IMR-90 (cell line): ENCODE measurements at regions not wholly inside any gene's neighbourhood (a gene's known extent, or its start where the extent isn't known, plus 50 kb on each side); places are given as distances from the start of the nearest gene placed in this dataset.

Source experiments
- ATAC-seq: fragments of 200-7000 bp; cut with Tn5 transposase; 2 replicates; pipeline ENCODE4 v1.9.1; 2020; ENCODE audit warnings: low read depth, mild to moderate bottlenecking, moderate library complexity
- BruUV-seq: library from RNA; stranded (reverse); fragments of 400-500 nt; replicated peaks from 2 replicates; lab custom pipeline; 2021; lab: Mats Ljungman, UMichigan
- CTCF ChIA-PET: fragments of 300-600 bp; formaldehyde crosslinking; extraction: SDS; loops from one replicate; lab custom pipeline; 2021; ENCODE audit warnings: antibody characterized with exemption; lab: Yijun Ruan, JAX
- POLR2A ChIA-PET: fragments of 300-600 bp; sonication (Branson Sonifier 250); formaldehyde crosslinking; loops from one replicate; lab custom pipeline; 2022; ENCODE audit warnings: antibody characterized with exemption; ENCODE audit not compliant: unreplicated experiment; lab: Charles Lee
- DNase-seq: peaks from one replicate; pipeline ENCODE4 v3.0.0; 2013
- H2AFZ ChIP-seq: replicated peaks from 2 replicates; pipeline ENCODE3; 2013; ENCODE audit warnings: low read length, mild to moderate bottlenecking; ENCODE audit not compliant: poor library complexity
- H2AK5ac ChIP-seq: 2 replicates; pipeline ENCODE4 v1.6.1; 2013; ENCODE audit warnings: low read depth, low read length, inconsistent platforms
- H2AK9ac ChIP-seq: replicated peaks from 2 replicates; pipeline ENCODE3; 2013; ENCODE audit warnings: mild to moderate bottlenecking, low read depth, low read length, moderate library complexity; ENCODE audit not compliant: poor library complexity
- H2BK120ac ChIP-seq: 2 replicates; pipeline ENCODE4 v1.6.1; 2013; ENCODE audit warnings: low read depth, low read length, inconsistent platforms
- H2BK15ac ChIP-seq: 3 replicates; pipeline ENCODE4 v1.6.1; 2013; ENCODE audit warnings: low read depth, low read length, inconsistent platforms
- H2BK20ac ChIP-seq: 2 replicates; pipeline ENCODE4 v1.6.1; 2013; ENCODE audit warnings: low read depth, mild to moderate bottlenecking, inconsistent platforms, low read length, moderate library complexity
- H2BK5ac ChIP-seq: 2 replicates; pipeline ENCODE4 v1.6.1; 2013; ENCODE audit warnings: mild to moderate bottlenecking, low read depth, low read length, inconsistent platforms; ENCODE audit not compliant: poor library complexity, severe bottlenecking
- H3K14ac ChIP-seq: replicated peaks from 2 replicates; pipeline ENCODE4 v1.6.1; 2013; ENCODE audit warnings: low read depth, low read length, inconsistent platforms
- H3K18ac ChIP-seq: 2 replicates; pipeline ENCODE4 v1.6.1; 2013; ENCODE audit warnings: low read depth, low read length, control low read depth
- H3K23ac ChIP-seq: 2 replicates; pipeline ENCODE4 v1.6.1; 2013; ENCODE audit warnings: low read depth, low read length, inconsistent platforms
- H3K27ac ChIP-seq: 2 replicates; pipeline ENCODE4 v1.5.1; 2013; ENCODE audit warnings: mild to moderate bottlenecking, control low read depth, low read length; ENCODE audit not compliant: insufficient read depth
- H3K27me3 ChIP-seq: 2 replicates; pipeline ENCODE4 v1.6.1; 2013; ENCODE audit warnings: low read length; ENCODE audit not compliant: control insufficient read depth, insufficient read depth
- H3K36me3 ChIP-seq: 2 replicates; pipeline ENCODE4 v1.6.1; 2013; ENCODE audit warnings: low read length, mixed read lengths; ENCODE audit not compliant: control insufficient read depth, insufficient read depth
- H3K4ac ChIP-seq: 2 replicates; pipeline ENCODE4 v1.6.1; 2013; ENCODE audit warnings: low read depth, low read length, inconsistent platforms
- H3K4me1 ChIP-seq: 2 replicates; pipeline ENCODE4 v1.6.1; 2013; ENCODE audit warnings: low read length, mixed read lengths; ENCODE audit not compliant: control insufficient read depth, insufficient read depth
- H3K4me2 ChIP-seq: 2 replicates; pipeline ENCODE4 v1.6.1; 2013; ENCODE audit warnings: low read depth, mild to moderate bottlenecking, control low read depth, low read length, moderate library complexity
- H3K4me3 ChIP-seq: 2 replicates; pipeline ENCODE4 v1.5.1; 2013; ENCODE audit warnings: low read depth, mild to moderate bottlenecking, control low read depth, low read length, moderate library complexity; ENCODE audit not compliant: insufficient read depth
- H3K56ac ChIP-seq: 2 replicates; pipeline ENCODE4 v1.6.1; 2013; ENCODE audit warnings: low read length, inconsistent platforms; ENCODE audit not compliant: insufficient read depth; ENCODE audit errors: extremely low read depth
- H3K79me1 ChIP-seq, 2 experiments: 2 replicates each; pipeline ENCODE4 v1.6.1; 2013; ENCODE audit warnings: low read length in 2 of 2, inconsistent platforms in 1 of 2, low read depth in 1 of 2
- H3K9ac ChIP-seq: 2 replicates; pipeline ENCODE4 v1.6.1; 2013; ENCODE audit warnings: low read depth, low read length, control low read depth
- H3K9me1 ChIP-seq: 2 replicates; pipeline ENCODE4 v1.6.1; 2013; ENCODE audit warnings: low read length, inconsistent platforms; ENCODE audit not compliant: insufficient read depth
- H3K9me3 ChIP-seq: 2 replicates; pipeline ENCODE4 v1.6.1; 2013; ENCODE audit warnings: low read length; ENCODE audit not compliant: control insufficient read depth, insufficient read depth
- H4K20me1 ChIP-seq: 2 replicates; pipeline ENCODE4 v1.6.1; 2013; ENCODE audit warnings: low read length, inconsistent platforms; ENCODE audit not compliant: insufficient read depth
- H4K5ac ChIP-seq: 2 replicates; pipeline ENCODE4 v1.6.1; 2013; ENCODE audit warnings: mild to moderate bottlenecking, low read depth, low read length, control low read depth
- H4K8ac ChIP-seq, 2 experiments: 2 replicates each; pipeline ENCODE4 v1.6.1; 2013; ENCODE audit warnings: low read depth in 2 of 2, low read length in 2 of 2, control low read depth in 1 of 2, inconsistent platforms in 1 of 2
- H4K91ac ChIP-seq: 2 replicates; pipeline ENCODE4 v1.6.1; 2013; ENCODE audit warnings: low read depth, low read length, inconsistent platforms; ENCODE audit not compliant: insufficient read depth
- CTCF ChIP-seq: conservative IDR thresholded peaks from 2 replicates; pipeline ENCODE4 v1.5.1; 2012; ENCODE audit warnings: mild to moderate bottlenecking, low read depth, low read length, improper control_type of control experiment
- USF2 ChIP-seq: fragments of 150-350 bp; IDR thresholded peaks from 2 replicates; pipeline ENCODE4 v1.6.1; 2017; ENCODE audit warnings: mild to moderate bottlenecking, antibody characterized with exemption, low read length, low read depth
- WGBS, 2 experiments: methylation state at CpG; one replicate each; pipeline versions ENCODE4 v1.1.5 to v1.1.7; 2013; ENCODE audit warnings: missing lambda C conversion rate in 2 of 2; ENCODE audit not compliant: insufficient read length in 1 of 2; ENCODE audit errors: extremely low coverage in 2 of 2; 5-methylcytosine and 5-hydroxymethylcytosine counted together
- dilution Hi-C: fragments of 300-500 bp; cut with HindIII; formaldehyde crosslinking; loops from one replicate; pipeline ENCODE4 v1.14.3; 2018; ENCODE audit warnings: low sequenced_read_pairs; ENCODE audit not compliant: unreplicated experiment
- in situ Hi-C: fragments of 300-500 bp; cut with MboI; formaldehyde crosslinking; loops from 3 replicates; pipeline ENCODE4 v1.14.3; 2019; ENCODE audit warnings: low sequenced_read_pairs, inconsistent platforms, mixed read lengths
- intact Hi-C: fragments of 100-400 bp; cut with micrococcal nuclease; formaldehyde crosslinking; loops from 2 replicates; pipeline ENCODE4 v1.10.0; 2022

- H3K27me3 ChIP-seq = no peaks in the 10 kb centered on the region
- TF ChIP-seq USF2 (no peak), CTCF (no peak)
- POLR2A ChIA-PET = no interaction called here
Measured at GRCh38 chr10:123429706-123430221, 236.4 kb upstream of the GPR26 start.

More at GRCh38 chr10:123429706-123430221, 236.4 kb upstream of the GPR26 start:
- no peak overlapping the region for H3K9ac ChIP-seq
- no peak overlapping the region for H2AK5ac ChIP-seq
- H2BK15ac ChIP-seq = no peak overlapping the region
- no peak overlapping the region for H2BK20ac ChIP-seq
- H3K4me2 ChIP-seq = no peak overlapping the region
- H3K4ac ChIP-seq = no peak overlapping the region
- H3K14ac ChIP-seq = no peak overlapping the region
- dilution Hi-C loops = no loop called here
- H3K18ac ChIP-seq = no peak overlapping the region
- ATAC-seq = no peak
- no peak overlapping the region for H4K5ac ChIP-seq
- no peak overlapping the region for H3K4me3 ChIP-seq
- H2AK9ac ChIP-seq = no peak overlapping the region
- H3K9me1 ChIP-seq = no peaks in the 10 kb centered on the region
- intact Hi-C loops = no loop called here
- no peak overlapping the region for H3K23ac ChIP-seq
- H4K91ac ChIP-seq = no peak overlapping the region
- H2BK5ac ChIP-seq = no peak overlapping the region
- H3K9me3 ChIP-seq = peaks cover 24% of the 10 kb centered on the region
- H4K20me1 ChIP-seq = no peaks in the 10 kb centered on the region
- no peak for DNase-seq
- no peak overlapping the region for H2BK120ac ChIP-seq
- H4K8ac ChIP-seq = no peak overlapping the region
- no peak overlapping the region for H2AFZ ChIP-seq
- no peaks in the 10 kb centered on the region for H3K36me3 ChIP-seq
- CTCF ChIA-PET = no interaction called here
- in situ Hi-C loops = no loop called here
- H3K27ac ChIP-seq = no peak overlapping the region
- 29% methylated on average over 2 of the region's 14 CpGs; no CpG with 5 or more reads in 1 of the 2 experiments for WGBS, 2 experiments
- H3K56ac ChIP-seq = no peak overlapping the region
- no peaks in the 10 kb centered on the region for H3K79me1 ChIP-seq
- H3K4me1 ChIP-seq = no peaks in the 10 kb centered on the region
- no TSS peak for BruUV-seq
